ENCODE measurements at regions not wholly inside any gene's neighbourhood (a gene's known extent, or its start where the extent isn't known, plus 50 kb on each side); places are given as distances from the start of the nearest gene placed in this dataset.
A peak's percentile ranks its signal among the peaks of the same experiment; 100 is the strongest.
"Not testable (repeated sequence)": the region's sequence is repeated elsewhere in the genome, so short reads cannot be mapped to it uniquely, and the experiment has no call there.

DNA sequence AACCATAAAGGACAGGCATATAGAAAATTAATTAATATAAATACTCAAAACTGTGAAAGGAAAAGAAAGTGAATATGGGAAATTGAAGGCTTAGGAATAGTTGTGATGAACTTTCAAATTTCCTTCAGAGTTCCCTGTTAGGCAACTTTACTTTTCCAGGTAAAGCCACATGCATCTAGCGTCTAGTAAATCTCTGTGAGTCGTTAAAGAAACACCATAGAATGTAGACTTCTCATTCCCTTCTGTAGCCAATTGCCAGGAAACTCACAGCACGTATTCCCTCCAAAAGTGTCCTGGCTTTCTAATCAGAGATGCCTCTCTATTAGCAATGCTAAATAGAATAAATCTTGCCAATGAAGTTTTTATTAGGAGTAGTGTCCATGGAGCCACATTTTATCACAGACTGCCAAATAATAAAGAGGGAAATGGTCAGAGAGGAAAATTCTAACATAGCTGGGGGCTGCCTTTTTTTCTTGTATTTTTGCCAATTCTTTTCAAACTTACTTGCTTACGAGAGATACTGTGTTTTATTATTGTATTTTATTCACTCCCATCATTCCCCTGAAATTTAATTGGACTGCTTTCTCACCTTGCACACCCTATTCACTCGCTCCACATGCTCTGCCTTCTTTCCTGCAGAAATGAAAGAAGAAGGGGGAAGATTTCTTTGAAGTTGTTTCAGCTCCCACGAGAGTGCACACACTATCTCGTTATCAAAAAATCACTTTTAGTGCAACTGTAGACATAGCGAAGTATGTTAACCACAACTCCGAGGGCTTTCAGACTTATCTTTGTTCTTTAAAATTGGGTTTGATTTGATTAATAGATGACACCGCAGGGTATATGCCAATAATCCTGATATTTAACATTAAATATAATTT, 439.0 kb downstream of the CSNK1G3 start:
- no peak for DNase-seq (ENCODE audit: low spot score)

DNA sequence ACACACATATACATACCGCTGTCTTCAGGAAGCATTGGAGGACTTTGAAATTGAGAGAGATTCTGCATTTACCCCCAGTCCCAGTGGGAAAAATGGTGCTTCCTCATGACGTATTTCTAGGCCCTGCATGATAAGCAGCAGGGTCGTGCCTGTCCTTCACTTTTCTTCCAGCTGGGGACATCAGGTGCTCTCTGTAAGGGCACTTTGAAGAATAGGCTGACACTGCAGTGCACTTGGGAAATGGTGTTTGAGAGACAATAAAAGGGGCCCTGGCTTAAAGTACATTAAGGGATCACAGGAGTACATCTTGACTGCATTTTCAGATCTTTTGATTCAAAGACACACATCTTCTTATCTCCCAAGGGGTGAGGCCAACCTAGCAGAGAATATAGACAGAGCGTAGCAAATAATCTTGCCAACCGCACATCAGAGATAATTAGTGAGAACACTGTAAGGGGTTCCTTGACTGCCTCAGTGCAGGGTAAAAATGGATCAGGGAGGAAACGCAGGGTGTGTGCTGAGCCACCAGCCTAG, 437.9 kb downstream of the CSNK1G3 start:
- DNase-seq (ENCODE audit: low spot score): peak; percentile 8

DNA sequence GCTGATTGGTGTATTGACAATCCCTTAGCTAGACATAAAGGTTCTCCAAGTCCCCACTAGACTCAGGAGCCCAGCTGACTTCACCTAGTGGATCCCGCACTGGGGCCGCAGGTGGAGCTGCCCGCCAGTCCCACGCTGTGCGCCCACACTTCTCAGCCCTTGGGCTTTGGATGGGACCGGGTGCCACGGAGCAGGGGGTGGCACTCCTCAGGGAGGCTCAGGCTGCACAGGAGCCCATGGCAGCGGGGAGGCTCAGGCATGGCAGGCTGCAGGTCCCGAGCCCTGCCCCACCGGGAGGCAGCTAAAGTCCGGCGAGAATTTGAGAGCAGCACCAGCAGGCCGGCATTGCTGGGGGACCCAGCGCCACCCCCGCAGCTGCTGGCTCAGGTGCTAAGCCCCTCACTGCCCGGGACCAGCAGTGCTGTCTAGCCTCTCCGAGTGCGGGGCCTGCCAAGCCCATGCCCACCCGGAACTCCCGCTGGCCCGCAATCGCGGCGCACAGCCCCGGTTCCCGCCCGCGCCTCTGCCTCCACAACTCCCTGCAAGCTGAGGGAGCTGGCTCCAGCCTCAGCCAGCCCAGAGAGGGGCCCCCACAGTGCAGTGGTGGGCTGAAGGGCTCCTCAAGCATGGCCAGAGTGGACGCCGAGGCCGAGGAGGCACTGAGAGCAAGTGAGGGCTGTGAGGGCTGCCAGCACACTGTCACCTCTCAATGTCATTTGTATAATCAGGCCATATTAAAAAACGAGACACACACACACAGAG, 437.2 kb downstream of the CSNK1G3 start:
- no peak for DNase-seq (ENCODE audit: low spot score)

GRCh38 chr5:123947797-123948196, 435.8 kb downstream of the CSNK1G3 start:
- no peak for DNase-seq (ENCODE audit: low spot score)

DNA sequence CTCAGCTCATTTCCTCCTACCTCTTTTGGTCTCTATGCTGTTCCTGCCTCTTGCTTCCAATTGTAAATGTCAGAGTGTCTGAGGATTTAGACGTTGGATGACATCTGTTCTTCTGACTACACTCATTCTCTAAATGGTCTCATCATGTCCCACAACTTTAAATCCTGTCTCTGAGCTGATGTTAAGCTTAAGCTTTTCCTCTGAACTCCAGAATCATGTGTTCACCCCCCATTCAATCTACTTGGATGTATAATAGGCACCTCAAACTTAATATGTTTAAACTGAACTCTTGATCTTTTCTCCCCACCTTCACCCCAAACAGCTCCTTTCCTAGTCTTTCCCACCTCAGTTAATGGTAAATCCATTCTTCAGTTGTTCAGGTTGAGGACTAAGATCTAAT, 433.6 kb downstream of the CSNK1G3 start:
- no peak for DNase-seq (ENCODE audit: low spot score)

- DNase-seq (ENCODE audit: low spot score): no peak
Observed at GRCh38 chr5:123943151-123943550, 431.2 kb downstream of the CSNK1G3 start.

DNA sequence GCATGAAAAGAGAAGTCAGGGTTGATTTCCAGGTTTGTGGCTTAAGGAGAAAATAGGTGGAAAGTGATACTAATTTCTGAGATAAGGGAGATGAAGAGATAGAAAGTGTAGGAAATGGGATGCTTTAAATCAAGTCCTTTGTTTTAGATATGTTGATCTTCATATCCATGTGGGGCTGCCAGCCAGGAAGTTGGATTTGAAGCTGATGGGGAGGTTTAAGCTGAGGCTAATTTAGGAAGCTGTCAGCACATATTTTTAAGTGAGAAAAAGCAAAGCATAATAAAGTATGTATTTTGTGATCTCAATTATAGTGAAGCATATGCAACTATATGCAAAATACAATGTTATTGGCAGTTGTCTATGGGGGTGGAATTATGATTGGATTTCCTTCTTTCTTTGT, 428.4 kb downstream of the CSNK1G3 start:
- DNase-seq (ENCODE audit: low spot score): no peak

GRCh38 chr5:123937230-123937629, 425.3 kb downstream of the CSNK1G3 start:
- peak; percentile 23 for DNase-seq (ENCODE audit: low spot score)

DNA sequence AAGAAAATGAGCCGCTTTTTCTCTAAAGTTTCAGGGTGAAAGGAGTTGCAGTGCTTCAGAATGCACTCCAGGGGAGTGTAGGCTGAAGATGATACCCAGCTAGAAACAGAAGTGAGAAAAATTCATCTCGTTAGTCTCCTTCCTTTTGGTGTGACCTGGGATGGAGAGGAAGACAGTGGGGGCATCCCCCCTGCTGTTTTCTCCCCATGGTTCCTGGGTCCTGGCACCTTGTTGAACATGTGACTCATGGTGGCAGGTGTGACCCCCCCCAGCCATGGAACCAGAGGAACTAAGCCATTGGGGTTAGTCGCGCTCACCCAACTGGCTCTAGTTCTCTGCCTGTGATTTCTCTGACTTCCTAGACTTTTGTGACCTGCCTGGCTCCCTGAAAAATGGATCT, 424.6 kb downstream of the CSNK1G3 start:
- DNase-seq (ENCODE audit: low spot score): no peak

DNA sequence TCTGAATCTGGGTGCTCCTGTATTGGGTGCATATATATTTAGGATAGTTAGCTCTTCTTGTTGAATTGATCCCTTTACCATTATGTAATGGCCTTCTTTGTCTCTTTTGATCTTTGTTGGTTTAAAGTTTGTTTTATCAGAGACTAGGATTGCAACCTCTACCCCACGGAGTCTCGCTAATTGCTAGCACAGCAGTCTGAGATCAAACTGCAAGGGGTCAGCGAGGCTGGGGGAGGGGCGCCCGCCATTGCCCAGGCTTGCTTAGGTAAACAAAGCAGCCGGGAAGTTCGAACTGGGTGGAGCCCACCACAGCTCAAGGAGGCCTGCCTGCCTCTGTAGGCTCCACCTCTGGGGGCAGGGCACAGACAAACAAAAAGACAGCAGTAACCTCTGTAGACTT, 421.8 kb downstream of the CSNK1G3 start:
- DNase-seq (ENCODE audit: low spot score): not testable (repeated sequence)

DNA sequence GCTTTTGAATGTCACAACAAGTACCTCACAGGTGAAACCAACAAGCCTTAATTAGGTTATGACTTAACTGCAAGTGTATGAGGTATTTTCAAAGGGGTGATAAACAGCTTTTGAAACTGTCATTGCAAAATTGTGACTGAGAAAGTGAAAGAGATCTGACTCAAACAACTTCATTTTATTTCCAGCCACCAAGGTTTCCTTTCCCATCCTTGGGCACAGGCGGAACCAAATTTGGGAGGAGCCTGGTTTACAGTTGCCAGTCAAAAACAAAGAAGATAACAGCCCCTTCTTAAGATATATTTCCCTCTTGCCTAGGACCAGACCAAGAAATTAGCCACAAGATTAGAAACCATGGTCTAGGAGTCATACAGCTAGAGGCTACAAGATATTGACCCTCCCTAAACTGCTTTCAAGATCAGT, 417.1 kb downstream of the CSNK1G3 start:
- DNase-seq (ENCODE audit: low spot score): no peak

DNA sequence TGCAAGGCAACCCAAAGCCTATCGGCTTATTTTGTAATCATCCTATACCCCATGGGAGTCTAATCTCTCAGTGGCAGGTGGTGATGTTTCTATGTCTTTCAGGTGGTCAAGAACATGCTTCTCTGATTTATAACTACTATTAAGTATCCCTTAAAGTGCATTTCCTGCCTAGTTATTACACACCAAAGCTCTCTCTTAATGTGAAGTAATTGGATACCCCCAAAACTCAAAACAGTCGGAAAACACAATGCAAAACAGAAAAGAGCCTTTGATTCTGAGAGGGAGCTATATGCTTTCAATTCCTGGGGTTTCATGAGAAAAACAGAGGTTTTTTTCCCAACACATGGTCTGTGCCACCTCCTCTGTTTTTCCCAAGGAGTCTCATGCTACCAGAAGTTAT, 416.4 kb downstream of the CSNK1G3 start:
- DNase-seq (ENCODE audit: low spot score): no peak

GRCh38 chr5:123921193-123921592, 409.2 kb downstream of the CSNK1G3 start:
- no peak for DNase-seq (ENCODE audit: low spot score)

- no peak for DNase-seq (ENCODE audit: low spot score)
Observed at GRCh38 chr5:123916345-123917121, 404.6 kb downstream of the CSNK1G3 start.

DNA sequence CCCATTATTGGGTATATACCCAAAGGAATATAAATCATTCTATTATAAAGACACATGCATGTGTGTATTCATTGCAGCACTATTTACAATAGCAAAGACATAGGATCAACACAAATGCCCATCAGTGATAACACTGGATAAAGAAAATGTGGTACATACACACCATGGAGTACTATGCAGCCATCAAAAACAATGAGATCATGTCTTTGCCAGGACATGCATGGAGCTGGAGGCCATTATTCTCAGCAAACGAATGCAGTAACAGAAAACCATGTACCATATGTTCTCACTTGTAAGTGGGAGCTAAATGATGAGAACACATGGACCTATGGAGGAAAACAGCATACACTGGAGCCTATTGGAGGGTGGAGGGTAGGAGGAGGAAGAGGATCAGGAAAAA, 402.4 kb downstream of the CSNK1G3 start:
- DNase-seq (ENCODE audit: low spot score): no peak

DNA sequence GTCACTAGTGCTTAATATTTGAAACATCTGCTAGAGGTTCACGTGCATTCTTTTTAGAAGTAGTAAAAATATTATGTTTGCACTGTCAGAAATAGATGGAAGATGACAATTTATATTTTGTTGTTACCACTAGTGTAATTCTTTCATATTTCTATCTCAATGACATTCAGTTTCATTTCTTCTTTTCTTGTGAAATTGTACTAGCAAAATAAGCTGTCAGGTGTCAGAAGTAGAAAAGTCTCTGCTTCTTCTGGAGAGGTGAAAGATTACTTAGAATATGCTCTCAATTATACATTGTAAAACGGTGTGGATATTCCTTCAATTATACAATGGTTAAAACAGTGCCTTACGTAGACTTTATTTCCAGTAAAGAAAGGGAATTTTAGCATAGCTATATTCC, 395.4 kb downstream of the CSNK1G3 start:
- no peak for DNase-seq (ENCODE audit: low spot score)

GRCh38 chr5:123906698-123907295, 394.8 kb downstream of the CSNK1G3 start:
- no peak for DNase-seq (ENCODE audit: low spot score)

- no peak for DNase-seq (ENCODE audit: low spot score)
Observed at GRCh38 chr5:123885081-123885480, 373.1 kb downstream of the CSNK1G3 start.

DNA sequence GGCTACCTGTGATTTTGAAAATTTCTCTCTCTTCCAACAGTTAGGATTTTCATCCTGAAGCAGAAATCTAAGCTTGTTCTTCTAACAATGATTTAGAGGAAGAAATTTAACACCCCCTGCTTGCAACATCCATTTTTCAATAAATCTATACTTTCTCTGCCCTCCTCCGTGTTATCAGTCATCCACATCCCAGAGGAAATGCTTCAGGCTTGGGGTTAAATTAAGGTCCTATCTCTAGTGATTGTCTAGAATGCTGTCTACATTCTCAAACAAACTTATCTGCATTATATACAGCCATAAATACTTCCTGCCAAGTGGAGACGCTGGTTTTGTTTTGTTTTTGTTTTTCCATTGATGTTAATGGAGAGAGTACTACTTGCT, 371.0 kb downstream of the CSNK1G3 start:
- peak; percentile 10 for DNase-seq (ENCODE audit: low spot score)

- no peak for DNase-seq (ENCODE audit: low spot score)
Observed at GRCh38 chr5:123882319-123882964, 370.5 kb downstream of the CSNK1G3 start.

- DNase-seq (ENCODE audit: low spot score): no peak
Observed at GRCh38 chr5:123881759-123882244, 369.8 kb downstream of the CSNK1G3 start.
